ENCODE measurements at regions not wholly inside any gene's neighbourhood (a gene's known extent, or its start where the extent isn't known, plus 50 kb on each side); places are given as distances from the start of the nearest gene placed in this dataset.
"Not testable (repeated sequence)": the region's sequence is repeated elsewhere in the genome, so short reads cannot be mapped to it uniquely, and the experiment has no call there.

- no peak overlapping the region for H3K4me2 ChIP-seq
- no peaks in the 10 kb centered on the region for H3K4me1 ChIP-seq
- no peak overlapping the region for H3K4me3 ChIP-seq
- TF ChIP-seq Cebpa-rat (IDR thresholded peaks at IDR 0.05), result no peak
- H4K20me1 ChIP-seq, result no peaks in the 10 kb centered on the region
- H3K27me3 ChIP-seq, result no peaks in the 10 kb centered on the region
- H3K9ac ChIP-seq, result no peak overlapping the region
- no peaks in the 10 kb centered on the region for H3K9me3 ChIP-seq
- H3K27ac ChIP-seq, result no peak overlapping the region
- no peaks in the 10 kb centered on the region for H3K36me3 ChIP-seq
Observed at GRCh38 chr5:154702477-154702876, 52.7 kb upstream of the LARP1 start.

DNA sequence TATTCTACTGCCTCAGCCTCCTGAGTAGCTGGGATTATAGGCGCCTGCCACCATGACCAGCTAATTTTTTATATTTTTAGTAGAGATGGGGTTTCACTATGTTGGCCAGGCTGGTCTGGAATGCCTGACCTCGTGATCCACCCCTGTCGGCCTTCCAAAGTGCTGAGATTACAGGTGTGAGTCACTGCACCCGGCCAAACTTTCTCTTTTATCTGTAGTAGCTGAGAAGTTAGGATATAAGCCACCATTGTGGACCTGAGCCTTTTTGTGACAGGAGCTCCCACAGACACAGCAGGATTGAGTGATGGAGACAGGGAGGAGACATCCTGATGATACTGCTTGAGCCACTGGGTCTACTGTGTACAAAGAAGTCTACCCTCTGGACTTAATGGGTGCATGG, 53.5 kb upstream of the LARP1 start:
- H3K27ac ChIP-seq, H3K9ac ChIP-seq, H3K9me3 ChIP-seq, H4K20me1 ChIP-seq, H3K4me1 ChIP-seq, H3K4me3 ChIP-seq, H3K4me2 ChIP-seq, H3K27me3 ChIP-seq, H3K36me3 ChIP-seq: not testable (repeated sequence)

GRCh38 chr5:154701181-154701580, 54.0 kb upstream of the LARP1 start:
- Histone ChIP-seq H3K36me3 (no peaks in the 10 kb centered on the region), H3K4me3 (no peak overlapping the region), H3K9ac (no peak overlapping the region), H3K9me3 (no peaks in the 10 kb centered on the region), H4K20me1 (no peaks in the 10 kb centered on the region), H3K4me1 (no peaks in the 10 kb centered on the region), H3K27me3 (no peaks in the 10 kb centered on the region), H3K4me2 (no peak overlapping the region), H3K27ac (no peak overlapping the region)
- no peak for TF ChIP-seq Cebpa-rat (IDR thresholded peaks at IDR 0.05)

- H3K4me1 ChIP-seq, H3K4me2 ChIP-seq, H3K27ac ChIP-seq: not testable (repeated sequence)
Observed at GRCh38 chr5:154700289-154700928, 54.8 kb upstream of the LARP1 start.

DNA sequence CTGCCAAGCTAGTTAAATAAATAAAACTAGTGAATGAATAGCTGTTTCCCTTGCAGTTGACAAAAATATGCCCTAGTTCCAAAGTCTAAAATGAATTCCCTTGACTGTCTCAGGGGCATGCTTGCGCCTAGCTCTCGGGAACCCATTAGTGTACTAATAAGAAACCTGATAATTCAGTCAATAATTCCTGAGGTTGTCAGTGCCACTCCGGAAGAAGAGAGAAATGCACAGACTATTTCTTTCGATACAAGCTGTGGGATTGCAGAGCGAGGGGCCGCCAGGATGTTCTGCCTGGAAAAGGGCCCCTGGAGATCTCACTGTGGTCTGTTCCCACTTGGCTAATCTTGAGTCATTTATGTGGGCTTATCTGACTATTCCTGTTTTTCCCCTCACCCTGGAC, 56.4 kb upstream of the LARP1 start:
- no peak overlapping the region for H3K4me3 ChIP-seq
- no peaks in the 10 kb centered on the region for H3K27me3 ChIP-seq
- no peak overlapping the region for H3K4me2 ChIP-seq
- no peaks in the 10 kb centered on the region for H3K36me3 ChIP-seq
- H3K9ac ChIP-seq, result no peak overlapping the region
- TF ChIP-seq Cebpa-rat (IDR thresholded peaks at IDR 0.05), result no peak
- no peaks in the 10 kb centered on the region; the same call in 1 of the 2 replicates for H3K9me3 ChIP-seq
- H4K20me1 ChIP-seq, result no peaks in the 10 kb centered on the region
- H3K27ac ChIP-seq, result no peak overlapping the region
- no peaks in the 10 kb centered on the region for H3K4me1 ChIP-seq

More at GRCh38 chr5:154700289-154700928, 54.8 kb upstream of the LARP1 start:
- H3K9me3 ChIP-seq, H3K36me3 ChIP-seq, H3K27me3 ChIP-seq, H3K4me3 ChIP-seq, H4K20me1 ChIP-seq, H3K9ac ChIP-seq: not testable (repeated sequence)

- H3K27ac ChIP-seq, result no peak overlapping the region
- H3K4me1 ChIP-seq, result no peaks in the 10 kb centered on the region
- H3K9ac ChIP-seq, result no peak overlapping the region
- no peaks in the 10 kb centered on the region for H3K27me3 ChIP-seq
- no peak overlapping the region for H3K4me2 ChIP-seq
- no peaks in the 10 kb centered on the region for H4K20me1 ChIP-seq
- no peaks in the 10 kb centered on the region; the same call in 1 of the 2 replicates for H3K9me3 ChIP-seq
- H3K36me3 ChIP-seq, result no peaks in the 10 kb centered on the region
- no peak for TF ChIP-seq Cebpa-rat (IDR thresholded peaks at IDR 0.05)
- no peak overlapping the region for H3K4me3 ChIP-seq
Observed at GRCh38 chr5:154697371-154697770, 57.8 kb upstream of the LARP1 start.

DNA sequence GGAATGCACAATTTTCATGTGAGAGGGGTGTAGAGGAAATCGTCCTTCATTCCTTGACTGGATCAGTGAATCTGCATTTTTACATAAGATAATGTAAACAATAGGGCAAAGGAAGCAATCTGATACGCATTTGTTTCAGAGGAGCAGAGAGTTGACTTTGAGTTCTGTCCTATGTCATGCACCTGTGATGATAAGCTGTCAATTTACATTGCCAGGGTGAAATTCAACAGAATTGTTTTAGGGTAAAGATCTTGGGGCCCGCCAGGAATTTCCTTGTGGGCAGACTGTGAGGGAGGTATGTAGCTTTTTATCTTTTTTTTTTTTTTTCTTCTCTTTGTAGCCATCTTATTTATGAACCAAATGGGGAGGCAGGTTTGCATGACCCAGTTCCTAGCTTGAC, 58.3 kb upstream of the LARP1 start:
- Histone ChIP-seq H3K9ac (no peak overlapping the region), H3K9me3 (no peaks in the 10 kb centered on the region; the same call in 1 of the 2 replicates), H4K20me1 (no peaks in the 10 kb centered on the region), H3K4me3 (no peak overlapping the region), H3K4me1 (no peaks in the 10 kb centered on the region), H3K36me3 (no peaks in the 10 kb centered on the region), H3K27me3 (no peaks in the 10 kb centered on the region), H3K27ac (no peak overlapping the region), H3K4me2 (no peak overlapping the region)
- no peak for TF ChIP-seq Cebpa-rat (IDR thresholded peaks at IDR 0.05)

GRCh38 chr5:154694159-154694558, 61.0 kb upstream of the LARP1 start:
- H3K27me3 ChIP-seq, result no peaks in the 10 kb centered on the region
- no peaks in the 10 kb centered on the region for H4K20me1 ChIP-seq
- no peaks in the 10 kb centered on the region for H3K4me1 ChIP-seq
- no peaks in the 10 kb centered on the region for H3K36me3 ChIP-seq
- H3K4me3 ChIP-seq, result no peak overlapping the region
- no peak for TF ChIP-seq Cebpa-rat (IDR thresholded peaks at IDR 0.05)
- no peak overlapping the region for H3K4me2 ChIP-seq
- H3K9ac ChIP-seq, result no peak overlapping the region
- no peak overlapping the region for H3K27ac ChIP-seq
- peaks cover 8% of the 10 kb centered on the region for H3K9me3 ChIP-seq

DNA sequence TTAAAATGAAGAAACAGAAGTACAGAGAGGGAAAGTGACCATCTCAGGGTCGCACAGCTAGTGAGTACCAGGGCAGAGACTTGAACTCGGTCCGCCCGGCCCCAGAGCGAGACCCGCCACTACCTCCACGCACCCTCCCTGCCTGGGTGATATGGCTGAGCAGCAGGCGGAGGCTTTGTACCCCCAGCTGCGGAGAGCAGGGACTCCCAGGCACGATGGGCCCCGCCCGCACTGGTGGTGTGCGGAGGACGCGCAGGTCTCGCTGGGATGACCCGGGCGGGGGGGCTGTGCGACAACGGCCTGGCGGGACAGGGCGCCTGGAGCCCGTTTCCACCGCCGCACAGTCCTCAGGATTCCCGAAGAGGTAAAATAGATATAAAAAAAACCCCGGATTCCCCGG, 64.7 kb upstream of the LARP1 start:
- H4K20me1 ChIP-seq, result no peaks in the 10 kb centered on the region
- H3K9me3 ChIP-seq, result peaks cover 13% of the 10 kb centered on the region
- no peaks in the 10 kb centered on the region for H3K36me3 ChIP-seq
- no peak overlapping the region for H3K9ac ChIP-seq
- H3K4me3 ChIP-seq, result no peak overlapping the region
- H3K4me2 ChIP-seq, result no peak overlapping the region
- no peak overlapping the region for H3K27ac ChIP-seq
- H3K27me3 ChIP-seq, result no peaks in the 10 kb centered on the region
- H3K4me1 ChIP-seq, result no peaks in the 10 kb centered on the region
- no peak for TF ChIP-seq Cebpa-rat (IDR thresholded peaks at IDR 0.05)

GRCh38 chr5:154686490-154686889, 68.7 kb upstream of the LARP1 start:
- H3K4me2 ChIP-seq, result no peak overlapping the region
- H3K27me3 ChIP-seq, result no peaks in the 10 kb centered on the region
- H3K4me3 ChIP-seq, result no peak overlapping the region
- H3K27ac ChIP-seq, result no peak overlapping the region
- H3K36me3 ChIP-seq, result no peaks in the 10 kb centered on the region
- peaks cover 8% of the 10 kb centered on the region for H3K4me1 ChIP-seq
- H4K20me1 ChIP-seq, result no peaks in the 10 kb centered on the region
- H3K9ac ChIP-seq, result no peak overlapping the region
- peaks cover 13% of the 10 kb centered on the region; the same call in 1 of the 2 replicates for H3K9me3 ChIP-seq
- TF ChIP-seq Cebpa-rat (IDR thresholded peaks at IDR 0.05), result no peak
